ENCODE measurements at regions not wholly inside any gene's neighbourhood (a gene's known extent, or its start where the extent isn't known, plus 50 kb on each side); places are given as distances from the start of the nearest gene placed in this dataset.
A peak's percentile ranks its signal among the peaks of the same experiment; 100 is the strongest.

GRCh38 chrX:8341814-8342590, 122.6 kb upstream of the VCX3B start:
- DNase-seq = no peak

GRCh38 chrX:8345473-8345872, 119.2 kb upstream of the VCX3B start:
- no peak for DNase-seq

- DNase-seq = no peak
Measured at GRCh38 chrX:8346060-8346459, 118.6 kb upstream of the VCX3B start.

- no peak for DNase-seq
Measured at GRCh38 chrX:8346892-8347291, 117.7 kb upstream of the VCX3B start.

- DNase-seq = no peak
Measured at GRCh38 chrX:8349816-8350544, 114.7 kb upstream of the VCX3B start.

GRCh38 chrX:8358302-8358701, 106.3 kb upstream of the VCX3B start:
- no peak for DNase-seq

- peak; percentile 13 for DNase-seq
Measured at GRCh38 chrX:8364369-8365141, 100.1 kb upstream of the VCX3B start.

GRCh38 chrX:8366481-8366880, 98.1 kb upstream of the VCX3B start:
- DNase-seq = no peak

GRCh38 chrX:8374041-8374825, 90.4 kb upstream of the VCX3B start:
- no peak for DNase-seq

GRCh38 chrX:8377041-8377440, 87.6 kb upstream of the VCX3B start:
- no peak for DNase-seq

GRCh38 chrX:8390771-8391170, 73.9 kb upstream of the VCX3B start:
- DNase-seq = no peak

- no peak for DNase-seq
Measured at GRCh38 chrX:8403988-8404387, 60.6 kb upstream of the VCX3B start.

GRCh38 chrX:8404471-8404870, 60.2 kb upstream of the VCX3B start:
- DNase-seq = no peak

GRCh38 chrX:8404926-8405325, 59.7 kb upstream of the VCX3B start:
- DNase-seq = no peak

GRCh38 chrX:8405631-8406030, 59.0 kb upstream of the VCX3B start:
- DNase-seq = no peak

- DNase-seq = no peak
Measured at GRCh38 chrX:8413279-8413678, 51.4 kb upstream of the VCX3B start.
